NCI-H2029 (cell line): ENCODE measurements at regions not wholly inside any gene's neighbourhood (a gene's known extent, or its start where the extent isn't known, plus 50 kb on each side); places are given as distances from the start of the nearest gene placed in this dataset.

Experiments used
- DNase-seq: peaks from one replicate; lab custom pipeline; 2025; lab: John Stamatoyannopoulos, UW

GRCh38 chr10:70966646-70967553 is 78.5 kb upstream of the PCBD1 start:
- DNase-seq: no peak

GRCh38 chr10:70967591-70968587 is 79.5 kb upstream of the PCBD1 start:
- no peak for DNase-seq

DNA sequence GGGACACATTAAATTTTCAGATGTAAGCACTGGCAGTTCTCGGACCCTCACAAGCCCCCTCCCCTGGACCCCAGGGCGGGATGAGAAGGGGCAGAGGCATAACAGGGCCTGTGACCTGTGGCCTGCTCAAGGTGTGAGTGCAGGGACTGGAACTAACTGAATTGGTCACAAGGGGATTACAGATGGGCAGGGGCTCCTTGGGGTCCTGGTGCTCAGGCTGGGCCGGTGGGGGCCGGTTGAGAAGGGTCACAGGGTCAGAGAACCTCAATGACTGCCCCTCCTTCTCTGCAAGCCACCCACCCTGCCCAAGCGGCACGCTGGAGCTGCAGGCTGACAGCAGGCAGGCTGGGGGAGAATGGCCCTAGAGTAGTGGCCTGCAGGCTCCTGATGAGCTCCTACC is 80.8 kb upstream of the PCBD1 start:
- no peak for DNase-seq

- no peak for DNase-seq
These were observed 82.5 kb upstream of the PCBD1 start for GRCh38 chr10:70970830-70971229.

- no peak for DNase-seq
These were observed 84.9 kb upstream of the PCBD1 start for GRCh38 chr10:70973275-70973674.

GRCh38 chr10:70974351-70974901 is 86.1 kb upstream of the PCBD1 start:
- no peak for DNase-seq

DNA sequence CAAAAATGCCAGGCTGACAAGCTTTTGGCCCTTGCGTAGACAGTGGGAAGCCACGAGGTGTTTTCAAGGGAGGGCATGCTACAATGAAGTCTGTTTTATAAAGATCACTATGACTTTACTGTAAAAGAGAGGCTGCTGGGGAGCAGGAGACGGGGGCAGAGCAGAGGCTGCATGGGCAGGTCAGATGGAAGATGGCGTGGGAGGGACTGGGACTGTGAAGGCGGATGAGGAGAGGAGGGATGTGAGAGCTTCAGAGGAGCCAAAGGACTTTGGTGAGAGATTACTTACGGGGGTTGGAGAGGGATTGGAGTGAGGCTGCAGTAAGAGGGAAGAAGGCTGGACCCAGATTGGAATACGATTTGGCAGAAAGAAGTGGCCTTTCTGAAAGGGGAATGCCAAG is 86.6 kb upstream of the PCBD1 start:
- no peak for DNase-seq

DNA sequence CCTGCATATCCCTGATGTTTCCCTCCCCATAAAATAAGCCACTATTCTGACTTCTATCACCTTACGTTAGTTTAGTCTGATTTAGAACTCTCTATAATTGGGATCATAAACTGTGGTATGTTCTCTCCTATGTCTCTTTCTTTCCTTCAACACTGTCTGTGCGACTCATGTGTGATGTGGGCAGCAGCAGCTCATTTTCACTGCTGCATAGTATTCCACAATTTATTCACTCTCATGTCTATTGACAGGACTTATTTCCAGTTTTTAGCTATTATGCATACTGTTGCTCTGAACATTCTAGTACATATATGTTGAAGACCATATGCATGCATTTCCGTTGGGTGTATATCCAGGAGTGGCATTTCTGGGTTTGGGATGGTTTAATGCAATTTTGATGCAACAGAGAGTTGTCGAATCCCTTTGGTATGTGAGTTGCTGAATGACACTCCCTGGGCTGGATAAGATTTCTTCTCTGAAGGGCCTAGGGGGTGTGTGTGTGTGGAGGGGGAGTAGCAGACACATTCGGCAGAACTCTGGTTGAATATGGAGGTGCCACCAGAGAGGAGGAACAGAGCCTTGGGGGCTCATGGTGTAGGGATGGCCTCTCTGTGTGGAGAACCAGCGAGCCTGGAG is 87.8 kb upstream of the PCBD1 start:
- DNase-seq: no peak

- DNase-seq: no peak
These were observed 89.3 kb upstream of the PCBD1 start for GRCh38 chr10:70977625-70978024.

DNA sequence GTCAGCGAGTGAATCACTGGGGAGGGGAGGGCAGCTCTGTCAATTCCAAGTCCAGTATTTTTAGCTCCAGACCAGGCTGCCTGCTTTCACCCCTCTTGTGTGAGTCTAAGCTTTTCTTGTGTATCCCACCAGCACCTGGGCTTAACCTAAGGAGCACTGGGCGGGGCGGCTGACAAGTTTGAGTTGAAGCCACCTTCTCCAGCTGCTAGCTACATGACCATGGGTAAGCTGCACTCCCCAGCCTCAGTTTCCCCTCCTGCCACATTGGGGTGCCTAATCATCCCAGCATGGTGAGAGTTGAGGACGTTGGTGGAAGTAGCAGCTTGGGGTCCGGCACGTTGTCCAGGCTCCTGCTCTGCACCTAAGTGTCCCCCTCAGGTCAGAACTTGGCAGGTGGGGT is 89.8 kb upstream of the PCBD1 start:
- no peak for DNase-seq

DNA sequence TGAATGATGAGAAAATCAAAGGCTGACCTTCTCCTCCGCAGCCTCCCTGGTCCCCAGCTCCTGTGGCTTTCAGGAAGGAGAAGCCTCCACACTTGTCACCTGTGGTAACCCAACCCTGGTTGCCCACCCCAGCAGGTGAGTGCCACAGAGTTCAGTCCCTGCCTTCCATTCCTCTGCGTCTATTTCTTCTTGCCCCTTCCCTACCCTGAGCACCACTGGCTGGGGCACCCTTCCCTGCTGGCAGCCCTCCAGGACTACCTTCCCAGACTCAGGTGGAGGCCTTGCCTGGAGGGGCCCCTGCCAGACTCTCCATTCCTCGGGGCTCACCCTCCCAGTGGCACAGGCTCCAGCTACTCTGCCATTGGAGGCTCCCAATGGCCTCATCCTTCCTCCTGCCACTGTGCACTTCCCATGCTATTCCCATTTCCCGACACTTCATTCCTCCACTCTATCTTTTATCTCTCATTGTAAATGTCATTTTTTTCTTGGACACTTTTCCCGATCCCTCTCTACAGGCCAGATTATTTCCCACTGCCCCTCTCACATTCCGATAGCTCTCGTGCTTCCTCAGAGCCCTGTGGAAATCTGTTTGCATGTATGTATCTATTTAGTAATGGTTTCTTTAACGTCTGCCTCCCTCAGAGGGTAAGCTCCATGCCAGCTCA is 90.6 kb upstream of the PCBD1 start:
- no peak for DNase-seq

GRCh38 chr10:70980687-70981086 is 92.3 kb upstream of the PCBD1 start:
- DNase-seq: no peak

DNA sequence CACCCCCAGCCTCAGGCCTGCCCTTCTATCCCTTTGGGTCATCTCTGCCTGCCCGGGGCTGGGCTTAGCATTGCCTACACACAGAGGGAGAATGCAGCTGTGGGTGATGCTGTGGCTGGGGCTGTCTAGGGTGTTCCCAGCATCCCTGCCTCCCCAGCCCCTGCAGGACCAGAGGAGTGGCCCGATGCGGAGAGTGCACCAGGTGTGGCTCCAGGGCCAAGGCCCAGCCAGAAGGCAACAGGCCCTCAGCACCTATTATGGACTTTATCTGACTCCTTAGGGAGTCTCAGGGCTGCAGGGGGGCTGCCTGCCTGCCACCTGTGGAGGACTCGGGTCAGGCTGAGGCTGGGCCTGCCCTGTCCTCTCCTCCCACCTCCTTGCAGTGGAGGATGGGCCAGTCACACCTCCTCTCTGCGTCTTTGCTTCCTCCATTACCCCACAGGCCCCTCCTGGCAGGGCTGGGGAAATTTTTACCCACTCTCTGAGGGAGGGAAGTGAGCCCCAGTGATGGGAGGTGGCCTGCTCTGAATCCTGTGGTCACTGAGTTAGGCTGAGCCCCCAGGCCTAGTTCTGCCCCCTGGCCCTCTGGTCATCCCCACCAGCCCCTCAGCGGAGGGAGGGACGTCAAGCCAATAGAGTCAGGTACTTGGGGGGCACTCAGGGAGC is 92.9 kb upstream of the PCBD1 start:
- DNase-seq: no peak

DNA sequence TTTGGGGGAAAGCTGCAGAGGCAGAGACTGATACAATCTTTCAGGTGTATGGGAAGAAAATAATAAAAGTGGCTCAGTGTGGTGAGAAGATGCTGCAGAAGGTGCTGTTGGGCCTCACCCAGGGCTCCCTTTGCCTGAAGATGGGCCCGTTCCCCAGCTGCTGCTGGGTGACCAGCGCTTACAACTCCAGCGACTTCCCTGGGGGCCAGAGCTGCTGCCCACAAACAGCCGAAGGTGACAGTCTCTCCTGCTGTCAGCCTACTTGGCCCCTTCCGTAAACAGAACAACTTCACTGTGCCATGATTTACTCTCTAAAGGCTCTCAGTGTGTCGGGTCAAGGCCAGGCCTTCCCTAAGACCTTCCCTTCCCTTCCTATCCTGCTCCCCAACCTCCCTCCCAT is 93.6 kb upstream of the PCBD1 start:
- no peak for DNase-seq

- DNase-seq: no peak
These were observed 94.1 kb upstream of the PCBD1 start for GRCh38 chr10:70982443-70982842.

- no peak for DNase-seq
These were observed 96.8 kb upstream of the PCBD1 start for GRCh38 chr10:70984986-70985722.

DNA sequence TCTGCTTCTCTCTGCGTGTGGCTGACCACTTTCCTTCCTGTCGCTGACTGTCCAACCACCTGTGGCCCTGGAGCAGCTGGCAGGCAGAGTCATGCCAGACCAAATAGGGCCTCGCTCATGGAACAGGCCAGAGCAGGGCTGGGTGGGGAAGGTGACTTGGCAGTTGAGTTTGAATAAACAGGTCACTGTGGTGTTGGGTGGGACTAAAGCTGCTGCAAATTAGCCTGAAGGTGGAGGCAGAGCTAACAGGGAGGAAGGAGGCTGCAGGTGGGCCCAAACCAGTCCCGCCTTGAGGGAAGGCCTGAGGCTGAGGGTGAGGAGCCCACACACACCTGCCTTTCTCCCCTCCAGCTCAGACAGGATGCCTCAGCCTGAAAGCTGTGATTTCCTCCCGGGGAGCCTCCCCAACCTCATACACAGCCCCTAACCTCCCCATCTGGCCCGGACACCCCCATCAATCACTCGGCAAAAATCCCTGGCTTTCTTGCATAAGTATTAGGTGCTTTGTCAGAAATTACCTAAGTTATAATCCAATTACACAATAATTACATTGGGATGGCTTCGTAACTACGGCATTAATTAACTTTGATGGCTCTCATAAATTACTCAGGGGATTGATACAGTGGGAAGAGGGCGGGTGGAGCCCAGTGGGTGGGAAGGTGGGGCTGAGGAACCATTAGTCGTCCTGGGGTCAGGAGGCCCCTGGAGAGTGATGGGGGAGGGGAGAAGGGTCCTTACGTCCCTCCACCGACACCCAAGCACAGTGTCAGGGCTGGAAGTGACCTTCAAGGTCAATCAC is 97.7 kb upstream of the PCBD1 start:
- DNase-seq: no peak

DNA sequence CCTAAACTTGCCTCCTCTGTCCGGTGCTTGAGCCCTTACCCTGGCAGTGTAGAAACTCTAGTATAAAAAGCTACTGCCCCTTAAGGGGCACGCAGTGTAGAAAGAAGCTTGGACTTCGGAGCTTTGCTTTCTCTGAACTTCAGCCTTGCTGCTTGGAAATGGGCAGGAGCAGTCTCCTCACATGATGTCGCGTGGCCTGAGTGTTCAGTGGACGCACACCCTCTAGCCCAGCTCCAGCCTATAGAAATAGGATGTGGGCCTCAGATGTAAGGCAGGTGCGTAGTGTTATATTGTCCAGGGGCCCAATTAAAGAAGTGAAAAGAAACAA is 98.2 kb upstream of the PCBD1 start:
- no peak for DNase-seq

DNA sequence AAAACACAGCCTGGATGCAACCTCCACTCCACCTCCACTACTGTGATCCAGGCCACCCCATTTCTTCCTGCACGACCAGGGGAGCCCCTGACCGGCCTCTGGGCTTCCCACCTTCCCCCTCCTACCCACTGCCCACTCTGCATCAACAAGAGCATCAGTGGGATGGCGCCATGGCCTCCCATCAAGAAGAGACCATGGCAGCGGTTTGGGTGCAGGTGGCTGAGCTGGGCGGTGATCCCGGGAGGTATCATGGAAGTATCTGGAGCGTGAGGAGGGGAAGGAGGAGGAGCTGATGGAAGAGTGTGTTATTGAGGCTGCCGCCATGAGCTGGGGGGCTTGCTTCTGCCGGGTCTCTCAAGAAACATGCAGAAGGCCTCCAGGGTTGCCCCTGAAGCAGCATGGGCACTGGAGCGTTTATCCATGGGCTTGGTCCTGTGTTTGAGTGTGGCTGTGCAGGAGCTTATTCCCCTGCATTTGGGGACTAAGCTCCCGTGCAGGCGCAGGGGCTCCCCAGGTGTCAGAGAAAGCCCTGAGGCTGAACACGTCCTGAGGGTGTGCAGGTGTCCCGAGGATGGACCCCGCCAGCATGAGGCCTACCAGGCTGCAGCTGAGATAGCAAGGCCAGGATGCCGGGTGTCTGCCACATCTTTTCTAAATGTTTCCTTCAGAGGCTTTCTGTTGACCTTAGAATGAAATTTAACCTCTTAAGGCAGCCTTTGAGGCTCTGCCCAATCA is 99.2 kb upstream of the PCBD1 start:
- DNase-seq: no peak
